K562 (cell line): ENCODE measurements at regions not wholly inside any gene's neighbourhood (a gene's known extent, or its start where the extent isn't known, plus 50 kb on each side); places are given as distances from the start of the nearest gene placed in this dataset.

ENCODE experiments used
- ATAC-seq: fragments of 200-7000 bp; cut with Tn5 transposase; 3 replicates; pipeline ENCODE4 v1.9.1; 2020; ENCODE audit warnings: moderate library complexity
- BruUV-seq: library from RNA; stranded (reverse); fragments of 400-500 nt; replicated peaks from 2 replicates; lab custom pipeline; 2021; lab: Mats Ljungman, UMichigan
- CTCF ChIA-PET: fragments of 300-600 bp; formaldehyde crosslinking; extraction: SDS; loops from one replicate; lab custom pipeline; 2021; ENCODE audit warnings: low intra/inter-chr PET ratio; lab: Yijun Ruan, JAX
- POLR2A ChIA-PET: fragments of 300-600, 350-650 bp; sonication (Branson Sonifier 250); formaldehyde crosslinking; extraction: SDS; loops from one replicate; lab custom pipeline; 2021; ENCODE audit warnings: antibody characterized with exemption, inconsistent platforms; lab: Yijun Ruan, JAX
- DNase-seq, 4 experiments: peaks; one replicate each; pipeline versions ENCODE4 v3.0.0 to v3.0.0-alpha.2; 2011 to 2018; ENCODE audit warnings: low spot score in 3 of 4, mixed read lengths in 3 of 4; ENCODE audit errors: extremely low read depth in 1 of 4
- FAIRE-seq: peaks from 2 replicates; lab custom pipeline; 2011; peaks lifted over from hg19 to GRCh38; lab: Jason Lieb, UNC
- H2AFZ ChIP-seq: 2 replicates; pipeline ENCODE4 v1.6.0; 2011; ENCODE audit warnings: low read depth, low read length, control low read depth, inconsistent platforms
- H3K27ac ChIP-seq: fragments of 200-600 bp; 3 replicates; pipeline ENCODE4 v1.8.0; 2011; ENCODE audit warnings: low read depth, mild to moderate bottlenecking, control low read depth, inconsistent platforms, low read length, moderate library complexity, mixed read lengths; ENCODE audit errors: extremely low read depth
- H3K27me3 ChIP-seq, 2 experiments: fragments of 300-600 bp in 1 of 2; 2 replicates in 1 of 2; 3 replicates in 1 of 2; pipeline versions ENCODE4 v1.6.0 to v1.8.0; 2011; ENCODE audit warnings: inconsistent platforms in 2 of 2, low read length in 2 of 2, mild to moderate bottlenecking in 1 of 2, mixed read lengths in 1 of 2, moderate library complexity in 1 of 2; ENCODE audit not compliant: control insufficient read depth in 2 of 2, insufficient read depth in 2 of 2
- H3K36me3 ChIP-seq: fragments of 300-600 bp; 3 replicates; pipeline ENCODE4 v1.8.0; 2011; ENCODE audit warnings: mild to moderate bottlenecking, low read length, inconsistent platforms; ENCODE audit not compliant: control insufficient read depth, insufficient read depth
- H3K4me1 ChIP-seq, 2 experiments: fragments of 200-600 bp in 1 of 2; replicated peaks in 1 of 2; 2 replicates in 1 of 2; 3 replicates in 1 of 2; pipeline versions ENCODE4 v1.5.1 to v1.8.0; 2011; ENCODE audit warnings: inconsistent platforms in 2 of 2, low read length in 2 of 2, mild to moderate bottlenecking in 1 of 2, mixed read lengths in 1 of 2, moderate library complexity in 1 of 2; ENCODE audit not compliant: control insufficient read depth in 2 of 2, insufficient read depth in 2 of 2
- H3K4me2 ChIP-seq: 2 replicates; pipeline ENCODE4 v1.6.1; 2011; ENCODE audit warnings: low read length, control low read depth, inconsistent platforms, mixed read lengths; ENCODE audit not compliant: insufficient read depth
- H3K4me3 ChIP-seq: fragments of 200-600 bp; sonication (generic), shearing (Covaris generic); 2 replicates; pipeline ENCODE4 v1.5.1; 2016; ENCODE audit warnings: control low read depth, inconsistent platforms
- H3K79me2 ChIP-seq: fragments of 200-600 bp; 3 replicates; pipeline ENCODE4 v1.8.0; 2011; ENCODE audit warnings: low read length, inconsistent platforms; ENCODE audit not compliant: control insufficient read depth, insufficient read depth
- H3K9ac ChIP-seq, 2 experiments: 2 replicates each; pipeline versions ENCODE4 v1.6.0 to v1.6.1; 2011; ENCODE audit warnings: low read depth in 2 of 2, low read length in 2 of 2, control low read depth in 1 of 2, inconsistent platforms in 1 of 2, mild to moderate bottlenecking in 1 of 2, mixed read lengths in 1 of 2; ENCODE audit not compliant: insufficient read depth in 1 of 2
- H3K9me1 ChIP-seq: one replicate; pipeline ENCODE4 v1.6.0; 2011; ENCODE audit warnings: inconsistent platforms, mild to moderate bottlenecking, low read length, moderate library complexity; ENCODE audit not compliant: control insufficient read depth, insufficient read depth
- H3K9me3 ChIP-seq: replicated peaks from 2 replicates; pipeline ENCODE4 v1.5.1; 2011; ENCODE audit warnings: low read depth, low read length, inconsistent platforms; ENCODE audit not compliant: control insufficient read depth, insufficient read depth
- H4K20me1 ChIP-seq: replicated peaks from 2 replicates; pipeline ENCODE4 v1.6.1; 2011; ENCODE audit warnings: low read length, inconsistent platforms, mixed read lengths; ENCODE audit not compliant: control insufficient read depth, insufficient read depth
- ASH1L ChIP-seq: fragments of 450-650 bp; IDR thresholded peaks from 2 replicates; pipeline ENCODE4 v1.6.1; 2018; ENCODE audit warnings: borderline replicate concordance, mild to moderate bottlenecking, low read depth; ENCODE audit not compliant: partially characterized antibody
- ETV5 ChIP-seq: sonication (generic); formaldehyde crosslinking; IDR thresholded peaks from 2 replicates; pipeline ENCODE4 v1.4.0; 2020; ENCODE audit warnings: low read depth, mild to moderate bottlenecking, missing genetic modification reagents
- HMGN3 ChIP-seq: IDR thresholded peaks from 2 replicates; pipeline ENCODE4 v1.6.1; 2011; ENCODE audit warnings: borderline replicate concordance, low read depth, mild to moderate bottlenecking, mixed read lengths, low read length; ENCODE audit not compliant: insufficient read length; ENCODE audit errors: extremely low read depth
- MAFG ChIP-seq: fragments of 450-650 bp; conservative IDR thresholded peaks from 2 replicates; pipeline ENCODE4 v1.6.1; 2016; ENCODE audit warnings: missing genetic modification characterization, missing compliant biosample characterization
- NFE2 ChIP-seq: IDR thresholded peaks from 2 replicates; pipeline ENCODE4 v1.6.1; 2014; ENCODE audit warnings: antibody characterized with exemption, low read depth
- SAFB ChIP-seq: fragments of 200-400 bp; formaldehyde crosslinking; IDR thresholded peaks from 2 replicates; pipeline ENCODE4 v1.6.1; 2017; ENCODE audit warnings: low read depth, low read length, borderline replicate concordance
- XRCC4 ChIP-seq: IDR thresholded peaks from one replicate; pipeline ENCODE4 v1.6.1; 2011; ENCODE audit not compliant: insufficient read depth, insufficient read length; ENCODE audit errors: extremely low read depth
- ZC3H8 ChIP-seq: fragments of 450-650 bp; IDR thresholded peaks from 2 replicates; pipeline ENCODE4 v1.6.1; 2017
- ZFP30 ChIP-seq: fragments of 250-450 bp; sonication (Bioruptor Pico); IDR thresholded peaks from 2 replicates; pipeline ENCODE4 v1.8.0; 2022; ENCODE audit warnings: moderate library complexity, mild to moderate bottlenecking, inconsistent platforms, borderline replicate concordance
- ZNF274 ChIP-seq: IDR thresholded peaks from 2 replicates; pipeline ENCODE4 v1.6.1; 2011; ENCODE audit warnings: low read depth, mild to moderate bottlenecking, low read length, moderate library complexity, borderline replicate concordance
- ZNF3 ChIP-seq: fragments of 250-450 bp; sonication (Bioruptor Pico); IDR thresholded peaks from 2 replicates; pipeline ENCODE4 v1.5.0; 2021; ENCODE audit warnings: mild to moderate bottlenecking, moderate library complexity
- ZNF778 ChIP-seq: fragments of 450-650 bp; formaldehyde crosslinking; IDR thresholded peaks from 2 replicates; pipeline ENCODE4 v1.4.0; 2020; ENCODE audit warnings: mild to moderate bottlenecking, moderate library complexity
- WGBS: fragments of 100-300 bp; shearing (Covaris generic); methylation state at CpG from one replicate; pipeline ENCODE4 v1.1.6; 2016; ENCODE audit warnings: low coverage, mixed read lengths; ENCODE audit not compliant: insufficient coverage; ENCODE audit errors: missing lambda C conversion rate; 5-methylcytosine and 5-hydroxymethylcytosine counted together
- in situ Hi-C: fragments of 300-500 bp; cut with MboI; formaldehyde crosslinking; loops from 4 replicates; pipeline ENCODE4 v1.15.0; 2018; ENCODE audit warnings: inconsistent platforms, mixed read lengths
- intact Hi-C: fragments of 100-400 bp; cut with micrococcal nuclease; formaldehyde crosslinking; loops from 2 replicates; pipeline ENCODE4 v1.14.2; 2022
- TF ChIP-seq, protein P1 (sequence below): fragments of 250-450 bp; sonication (Bioruptor Pico); IDR thresholded peaks from 2 replicates; pipeline ENCODE4 v1.4.0; 2020; ENCODE audit warnings: borderline replicate concordance
- TF ChIP-seq, protein P2 (sequence below): sonication (generic); formaldehyde crosslinking; IDR thresholded peaks from 2 replicates; pipeline ENCODE4 v1.8.1; 2023; ENCODE audit warnings: mild to moderate bottlenecking, missing genetic modification reagents
- TF ChIP-seq, protein P3 (sequence below): fragments of 250-450 bp; sonication (Bioruptor Pico); IDR thresholded peaks from 2 replicates; pipeline ENCODE4 v1.8.0; 2022; ENCODE audit warnings: inconsistent platforms

- Histone ChIP-seq H3K9me3 (no peaks in the 10 kb centered on the region), H3K4me1 (no peaks in the 10 kb centered on the region), H3K79me2 (no peaks in the 10 kb centered on the region), H3K36me3 (no peaks in the 10 kb centered on the region), H4K20me1 (no peaks in the 10 kb centered on the region), H3K4me2 (no peak overlapping the region), H3K27me3 (no peaks in the 10 kb centered on the region), H3K9ac (no peak overlapping the region), H3K4me3 (no peak overlapping the region), H2AFZ (no peak overlapping the region), H3K27ac (no peak overlapping the region), H3K9me1 (no peaks in the 10 kb centered on the region)
- in situ Hi-C loops (no loop called here), intact Hi-C loops (no loop called here)
- no peak for ATAC-seq
- BruUV-seq = no TSS peak
- ChIA-PET CTCF (no interaction called here), POLR2A (no interaction called here)
- WGBS = 2% methylated on average over 10 of the region's 13 CpGs
- FAIRE-seq = no peak
- DNase-seq = no peak
- TF ChIP-seq ZNF778 (no peak), ZNF274 (no peak), ASH1L (no peak), ETV5 (no peak), NFE2 (no peak), ZNF3 (no peak), ZC3H8 (no peak), XRCC4 (no peak), ZFP30 (CRISPR knock-in tag) (no peak), SAFB (no peak), MAFG (no peak), HMGN3 (no peak)
- TF ChIP-seq, protein P1, sequence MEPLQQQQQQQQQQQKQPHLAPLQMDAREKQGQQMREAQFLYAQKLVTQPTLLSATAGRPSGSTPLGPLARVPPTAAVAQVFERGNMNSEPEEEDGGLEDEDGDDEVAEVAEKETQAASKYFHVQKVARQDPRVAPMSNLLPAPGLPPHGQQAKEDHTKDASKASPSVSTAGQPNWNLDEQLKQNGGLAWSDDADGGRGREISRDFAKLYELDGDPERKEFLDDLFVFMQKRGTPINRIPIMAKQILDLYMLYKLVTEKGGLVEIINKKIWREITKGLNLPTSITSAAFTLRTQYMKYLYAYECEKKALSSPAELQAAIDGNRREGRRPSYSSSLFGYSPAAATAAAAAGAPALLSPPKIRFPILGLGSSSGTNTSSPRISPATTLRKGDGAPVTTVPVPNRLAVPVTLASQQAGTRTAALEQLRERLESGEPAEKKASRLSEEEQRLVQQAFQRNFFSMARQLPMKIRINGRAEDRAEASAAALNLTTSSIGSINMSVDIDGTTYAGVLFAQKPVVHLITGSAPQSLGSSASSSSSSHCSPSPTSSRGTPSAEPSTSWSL (CRISPR knock-in tag) = no peak
- TF ChIP-seq, protein P2, sequence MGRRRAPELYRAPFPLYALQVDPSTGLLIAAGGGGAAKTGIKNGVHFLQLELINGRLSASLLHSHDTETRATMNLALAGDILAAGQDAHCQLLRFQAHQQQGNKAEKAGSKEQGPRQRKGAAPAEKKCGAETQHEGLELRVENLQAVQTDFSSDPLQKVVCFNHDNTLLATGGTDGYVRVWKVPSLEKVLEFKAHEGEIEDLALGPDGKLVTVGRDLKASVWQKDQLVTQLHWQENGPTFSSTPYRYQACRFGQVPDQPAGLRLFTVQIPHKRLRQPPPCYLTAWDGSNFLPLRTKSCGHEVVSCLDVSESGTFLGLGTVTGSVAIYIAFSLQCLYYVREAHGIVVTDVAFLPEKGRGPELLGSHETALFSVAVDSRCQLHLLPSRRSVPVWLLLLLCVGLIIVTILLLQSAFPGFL (CRISPR knock-in tag) = no peak
- TF ChIP-seq, protein P3, sequence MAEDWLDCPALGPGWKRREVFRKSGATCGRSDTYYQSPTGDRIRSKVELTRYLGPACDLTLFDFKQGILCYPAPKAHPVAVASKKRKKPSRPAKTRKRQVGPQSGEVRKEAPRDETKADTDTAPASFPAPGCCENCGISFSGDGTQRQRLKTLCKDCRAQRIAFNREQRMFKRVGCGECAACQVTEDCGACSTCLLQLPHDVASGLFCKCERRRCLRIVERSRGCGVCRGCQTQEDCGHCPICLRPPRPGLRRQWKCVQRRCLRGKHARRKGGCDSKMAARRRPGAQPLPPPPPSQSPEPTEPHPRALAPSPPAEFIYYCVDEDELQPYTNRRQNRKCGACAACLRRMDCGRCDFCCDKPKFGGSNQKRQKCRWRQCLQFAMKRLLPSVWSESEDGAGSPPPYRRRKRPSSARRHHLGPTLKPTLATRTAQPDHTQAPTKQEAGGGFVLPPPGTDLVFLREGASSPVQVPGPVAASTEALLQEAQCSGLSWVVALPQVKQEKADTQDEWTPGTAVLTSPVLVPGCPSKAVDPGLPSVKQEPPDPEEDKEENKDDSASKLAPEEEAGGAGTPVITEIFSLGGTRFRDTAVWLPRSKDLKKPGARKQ = no peak
These were observed 703.3 kb upstream of the FRG1 start for GRCh38 chr4:189237340-189237739.
